Right renal cortex interstitium (tissue), 3 donors: ENCODE measurements at regions not wholly inside any gene's neighbourhood (a gene's known extent, or its start where the extent isn't known, plus 50 kb on each side); places are given as distances from the start of the nearest gene placed in this dataset.
"Not testable (repeated sequence)": the region's sequence is repeated elsewhere in the genome, so short reads cannot be mapped to it uniquely, and the experiment has no call there.

ENCODE experiments used
- DNase-seq, 3 donors: peaks; one replicate each; pipeline ENCODE4 v3.0.0-alpha.2; 2013; ENCODE audit warnings: low read depth in 3 of 3, low spot score in 2 of 3

GRCh38 chr4:28238876-28239275, 1378.2 kb downstream of the STIM2 start:
- DNase-seq = no peak

- DNase-seq = no peak
Measured at GRCh38 chr4:28241021-28241420, 1380.4 kb downstream of the STIM2 start.

GRCh38 chr4:28247805-28248204, 1387.2 kb downstream of the STIM2 start:
- no peak for DNase-seq

- DNase-seq = no peak
Measured at GRCh38 chr4:28248269-28248668, 1387.6 kb downstream of the STIM2 start.

- DNase-seq = no peak
Measured at GRCh38 chr4:28250646-28251045, 1390.0 kb downstream of the STIM2 start.

GRCh38 chr4:28251831-28252230, 1391.2 kb downstream of the STIM2 start:
- DNase-seq = no peak

- no peak for DNase-seq
Measured at GRCh38 chr4:28254003-28254402, 1393.4 kb downstream of the STIM2 start.

- DNase-seq = no peak
Measured at GRCh38 chr4:28256295-28256694, 1395.7 kb downstream of the STIM2 start.

- DNase-seq = no peak
Measured at GRCh38 chr4:28259951-28260350, 1399.3 kb downstream of the STIM2 start.

- DNase-seq = no peak
Measured at GRCh38 chr4:28267166-28267565, 1406.5 kb downstream of the STIM2 start.

- DNase-seq = no peak
Measured at GRCh38 chr4:28269426-28269825, 1408.8 kb downstream of the STIM2 start.

GRCh38 chr4:28277931-28278330, 1417.3 kb downstream of the STIM2 start:
- DNase-seq = no peak

GRCh38 chr4:28278676-28279075, 1418.0 kb downstream of the STIM2 start:
- DNase-seq = no peak

GRCh38 chr4:28279249-28279648, 1418.6 kb downstream of the STIM2 start:
- DNase-seq = no peak

GRCh38 chr4:28286266-28286665, 1425.6 kb downstream of the STIM2 start:
- not testable (repeated sequence) for DNase-seq

GRCh38 chr4:28287831-28288233, 1427.2 kb downstream of the STIM2 start:
- no peak for DNase-seq

GRCh38 chr4:28296239-28296638, 1435.6 kb downstream of the STIM2 start:
- DNase-seq = no peak

- DNase-seq = no peak
Measured at GRCh38 chr4:28310926-28311325, 1450.3 kb downstream of the STIM2 start.

GRCh38 chr4:28312497-28312896, 1451.9 kb downstream of the STIM2 start:
- DNase-seq = not testable (repeated sequence)

- DNase-seq = no peak
Measured at GRCh38 chr4:28313729-28314713, 1453.4 kb downstream of the STIM2 start.

- DNase-seq = no peak
Measured at GRCh38 chr4:28317221-28317620, 1456.6 kb downstream of the STIM2 start.

GRCh38 chr4:28334249-28334648, 1473.6 kb downstream of the STIM2 start:
- no peak for DNase-seq
